Ovary (tissue), 3 donors: ENCODE measurements at regions not wholly inside any gene's neighbourhood (a gene's known extent, or its start where the extent isn't known, plus 50 kb on each side); places are given as distances from the start of the nearest gene placed in this dataset.

Experiments
- CTCF ChIP-seq, 3 donors: fragments of 450-650 bp in 2 of 3; fragments of 200-600 bp in 1 of 3; IDR thresholded peaks; one replicate each; pipeline versions ENCODE4 v1.5.1 to v1.8.0; 2016 to 2022; ENCODE audit warnings: antibody characterized with exemption in 3 of 3, mild to moderate bottlenecking in 1 of 3
- EP300 ChIP-seq: sonication (generic); formaldehyde crosslinking; IDR thresholded peaks from one replicate; pipeline ENCODE4 v1.6.1; 2017; ENCODE audit warnings: antibody characterized with exemption
- donor health status: DM: no; HTN: no; CAD: no.

GRCh38 chr4:61070269-61070668 lies 129.9 kb upstream of the ADGRL3 start:
- TF ChIP-seq EP300 (no peak), CTCF (IDR thresholded peaks at IDR 0.05) (no peak)
